HG03354 (cell line): ENCODE measurements at regions not wholly inside any gene's neighbourhood (a gene's known extent, or its start where the extent isn't known, plus 50 kb on each side); places are given as distances from the start of the nearest gene placed in this dataset.

Experiments
- ATAC-seq: cut with Tn5 transposase; IDR thresholded peaks from one replicate; pipeline ENCODE4 v1.9.1; 2021; ENCODE audit warnings: mild to moderate bottlenecking; ENCODE audit not compliant: unreplicated experiment, poor library complexity, severe bottlenecking

DNA sequence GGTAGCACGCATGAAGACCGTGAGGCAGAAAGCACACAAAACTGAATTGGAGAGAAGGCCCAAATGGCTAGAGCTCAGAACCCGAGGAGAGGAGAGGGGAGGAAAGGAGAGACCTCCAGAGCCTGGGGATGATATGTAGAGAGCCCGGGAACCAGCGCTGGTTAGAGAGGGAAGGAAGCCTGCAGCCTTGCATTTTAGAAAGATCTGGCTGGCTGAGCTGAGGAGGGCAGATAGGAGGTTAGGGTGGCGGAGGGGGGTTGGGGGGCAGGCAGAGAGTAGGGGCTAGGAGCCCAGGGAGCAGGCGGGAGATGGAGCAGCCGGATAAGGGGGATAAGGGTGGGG, 127.2 kb downstream of the C9orf50 start:
- no peak for ATAC-seq

DNA sequence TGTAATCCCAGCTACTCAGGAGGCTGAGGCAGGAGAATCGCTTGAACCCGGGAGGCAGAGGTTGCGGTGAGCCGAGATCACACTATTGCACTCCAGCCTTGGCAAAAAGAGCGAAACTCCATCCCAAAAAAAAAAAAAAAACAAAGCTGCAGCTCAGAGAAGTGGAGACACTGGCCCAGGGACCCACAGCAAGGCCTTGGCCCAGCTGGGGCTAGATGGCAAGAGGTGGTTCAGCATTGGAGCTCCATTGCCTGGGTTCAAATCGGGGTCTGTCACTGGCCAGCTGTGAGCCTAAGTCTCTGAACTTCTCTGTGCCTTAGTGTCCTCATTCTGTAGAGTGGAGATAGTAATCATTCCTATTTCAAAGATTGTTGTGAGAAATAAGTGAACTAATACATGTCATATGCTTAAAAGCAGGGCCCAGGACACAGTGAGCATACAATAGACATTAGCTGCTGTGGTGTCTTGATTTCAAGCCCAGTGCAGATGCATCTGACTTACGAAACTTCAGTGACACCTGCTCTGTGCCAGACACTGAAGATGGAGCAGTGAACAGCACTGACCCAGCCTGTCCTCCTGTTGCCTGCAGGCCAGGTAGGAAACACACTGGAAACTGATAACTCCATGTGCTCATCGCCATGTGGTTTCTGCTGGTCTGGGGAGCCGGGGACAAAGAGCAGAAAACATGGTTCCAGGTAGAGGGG, 127.7 kb downstream of the C9orf50 start:
- no peak for ATAC-seq

DNA sequence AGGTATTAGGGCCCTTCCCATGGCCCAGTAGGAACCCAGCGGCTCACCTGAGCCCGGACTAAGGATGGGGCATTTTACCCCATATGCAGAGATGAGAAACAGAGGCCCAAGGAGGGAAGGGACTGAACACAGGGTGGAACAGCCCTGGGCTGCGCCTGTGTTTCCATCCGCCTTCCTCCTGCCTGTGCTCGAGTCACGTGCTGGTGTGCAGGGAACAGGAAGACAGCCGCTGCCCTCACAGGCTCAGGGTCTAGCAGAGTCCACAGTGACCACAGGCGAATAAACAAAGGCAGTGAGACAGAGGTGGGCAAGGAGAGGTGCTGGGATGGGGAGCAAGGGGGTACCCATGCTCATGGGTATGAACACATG, 129.4 kb downstream of the C9orf50 start:
- ATAC-seq, result no peak

DNA sequence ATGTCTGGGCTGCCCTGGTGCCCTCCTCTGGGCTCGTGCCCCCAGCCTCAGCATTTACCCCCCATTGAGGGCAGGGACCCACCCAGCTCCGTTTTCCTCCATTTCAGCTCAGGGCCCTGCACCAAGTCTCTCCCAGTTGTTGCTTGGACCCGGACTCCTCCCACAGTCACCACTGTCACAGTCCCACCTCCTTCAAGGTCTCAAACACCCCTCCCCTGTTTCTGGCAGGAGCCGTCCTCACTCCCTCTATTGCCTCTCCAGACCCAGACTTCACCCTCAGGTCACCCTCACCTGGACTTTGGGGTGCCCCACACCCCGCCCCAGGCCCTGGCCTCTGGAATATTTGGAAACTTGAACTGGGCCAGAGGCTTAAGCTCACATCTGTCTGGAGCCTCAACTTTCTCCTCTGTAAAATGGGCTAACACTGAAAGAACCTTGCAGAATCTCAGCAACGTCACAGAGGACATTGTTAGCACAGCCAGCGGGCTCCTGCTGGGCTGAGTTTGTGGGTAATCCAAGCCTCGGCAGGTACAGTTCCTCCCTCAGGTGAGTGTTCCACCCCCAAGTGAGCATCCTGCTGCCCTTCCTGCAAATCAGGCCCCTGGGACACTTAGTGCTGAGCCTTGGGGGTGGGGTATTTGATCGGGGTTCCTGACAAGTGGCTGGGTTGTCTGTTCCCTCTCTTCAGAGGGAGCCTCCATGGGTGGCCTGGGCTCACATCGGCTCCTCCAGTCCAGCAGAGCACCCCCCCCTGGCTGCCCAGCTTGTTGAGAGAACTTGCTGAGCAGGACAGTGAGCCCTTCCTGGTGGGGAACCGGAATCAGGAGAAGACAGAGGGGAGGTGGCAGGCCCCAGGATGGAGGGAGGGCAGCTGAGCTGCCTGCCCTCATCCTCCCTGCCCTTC, 130.1 kb downstream of the C9orf50 start:
- no peak for ATAC-seq

DNA sequence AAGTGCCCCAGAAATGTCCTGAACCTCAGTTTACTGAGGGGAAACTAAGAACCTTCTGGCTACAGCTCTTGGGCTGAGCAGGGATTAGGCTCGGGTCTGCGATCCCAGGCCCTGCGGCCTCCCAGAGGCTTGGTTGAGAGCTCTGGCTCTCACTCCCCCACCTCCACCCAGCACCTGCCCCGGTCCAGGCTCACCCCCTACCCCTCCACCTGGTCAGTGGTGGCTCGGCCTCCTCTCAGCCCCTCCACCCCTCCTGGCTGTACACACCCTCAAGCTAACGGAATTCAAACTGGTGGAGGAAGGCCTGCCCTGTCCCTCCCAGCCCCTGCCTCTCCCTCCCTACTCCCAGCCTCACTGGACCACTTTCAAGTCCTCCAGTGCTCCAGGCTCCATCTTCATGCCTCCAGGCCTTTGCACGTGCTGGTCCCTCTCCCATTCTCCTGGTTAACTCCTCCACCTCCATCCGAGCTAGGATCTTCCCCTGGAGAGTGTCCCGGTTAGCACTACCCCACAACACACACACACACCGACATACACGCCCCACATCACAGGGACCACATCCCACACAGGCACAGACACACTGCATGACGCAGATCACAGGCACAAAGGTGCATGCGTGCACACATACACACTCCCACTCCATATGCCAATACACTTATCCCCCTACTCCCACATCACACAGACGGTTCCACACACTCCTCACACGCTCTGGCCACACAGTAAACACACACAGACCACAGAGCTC, 130.9 kb downstream of the C9orf50 start:
- no peak for ATAC-seq

DNA sequence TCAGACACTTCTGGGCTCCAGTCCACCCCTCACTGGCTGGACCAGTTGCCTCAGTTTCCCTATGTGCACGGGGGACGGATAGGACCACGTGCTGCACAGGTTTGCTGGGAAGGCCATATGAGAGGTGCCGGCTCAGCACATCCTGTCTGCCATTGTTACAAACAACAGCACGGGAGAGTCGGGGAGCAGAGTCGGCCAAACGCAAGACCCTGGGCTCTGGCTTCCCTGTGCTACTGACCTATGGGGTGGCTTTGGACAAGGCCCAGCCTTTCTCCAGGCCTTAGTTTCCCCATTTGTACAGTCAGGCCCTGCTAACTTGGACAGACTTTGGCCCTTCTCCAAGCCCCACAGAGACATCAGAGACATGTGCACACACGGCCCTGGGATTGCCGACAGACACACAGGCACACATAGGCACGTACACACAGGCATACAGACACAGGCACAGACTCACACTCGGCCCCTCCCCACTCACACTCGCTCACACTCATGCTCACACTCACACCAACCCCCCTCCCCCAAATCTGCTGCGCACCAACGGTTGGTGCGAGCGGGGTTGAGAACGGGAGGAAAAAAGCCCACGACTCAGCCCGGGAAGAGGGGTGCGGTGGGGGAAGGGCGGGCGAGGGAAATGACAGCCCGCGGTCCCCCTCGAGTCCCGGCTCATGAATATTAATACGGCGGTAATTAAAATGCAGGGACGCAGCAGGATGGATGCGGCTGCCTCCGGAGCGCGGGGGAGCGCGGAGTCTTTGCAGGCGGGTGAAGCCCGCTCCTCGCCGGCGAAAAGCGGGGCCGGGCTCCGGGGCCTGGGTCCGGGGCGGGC, 133.0 kb downstream of the C9orf50 start:
- no peak for ATAC-seq

DNA sequence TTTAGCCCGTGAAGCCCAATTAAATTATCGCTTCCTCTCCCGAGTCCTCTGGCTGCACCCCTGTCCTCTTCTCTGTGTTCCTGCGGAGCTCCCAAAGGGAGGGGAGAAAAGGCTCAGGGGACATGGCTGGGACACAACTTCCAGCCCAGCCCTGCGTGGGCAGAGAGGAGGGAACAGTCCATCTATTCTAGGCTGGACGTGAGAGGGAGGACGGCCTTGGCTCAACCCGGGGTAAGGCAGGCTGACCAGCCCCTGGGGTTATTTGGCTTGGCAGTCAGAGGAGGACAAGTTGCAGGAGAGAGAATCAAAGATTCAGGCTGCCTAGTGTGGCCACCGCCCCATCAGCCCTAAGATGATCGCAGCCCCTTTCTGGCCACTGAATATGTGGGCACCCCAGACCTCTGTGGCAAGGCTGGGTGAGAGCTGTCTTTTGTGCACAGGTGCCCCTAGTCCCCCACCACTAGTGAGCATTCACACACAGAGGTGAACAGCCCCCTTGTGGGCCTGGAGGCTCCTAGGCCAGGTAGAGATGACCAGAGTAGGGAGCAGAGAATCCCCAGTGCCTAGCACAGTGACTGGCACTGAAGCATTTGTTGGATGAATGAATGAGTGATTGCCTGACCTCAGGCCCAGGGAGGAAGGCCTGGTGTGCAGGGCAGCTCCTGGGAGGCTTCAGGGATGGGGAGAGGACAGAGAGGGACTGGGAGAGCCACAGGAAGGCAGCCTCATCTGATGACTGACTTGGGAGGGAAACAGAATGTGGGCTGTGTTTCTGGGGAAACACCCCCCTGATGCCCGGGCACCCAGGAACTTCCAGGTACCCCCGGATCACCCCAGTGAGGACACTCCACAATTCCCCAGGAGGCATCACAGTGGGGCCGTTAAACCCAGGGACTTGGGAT, 133.9 kb downstream of the C9orf50 start:
- no peak for ATAC-seq

DNA sequence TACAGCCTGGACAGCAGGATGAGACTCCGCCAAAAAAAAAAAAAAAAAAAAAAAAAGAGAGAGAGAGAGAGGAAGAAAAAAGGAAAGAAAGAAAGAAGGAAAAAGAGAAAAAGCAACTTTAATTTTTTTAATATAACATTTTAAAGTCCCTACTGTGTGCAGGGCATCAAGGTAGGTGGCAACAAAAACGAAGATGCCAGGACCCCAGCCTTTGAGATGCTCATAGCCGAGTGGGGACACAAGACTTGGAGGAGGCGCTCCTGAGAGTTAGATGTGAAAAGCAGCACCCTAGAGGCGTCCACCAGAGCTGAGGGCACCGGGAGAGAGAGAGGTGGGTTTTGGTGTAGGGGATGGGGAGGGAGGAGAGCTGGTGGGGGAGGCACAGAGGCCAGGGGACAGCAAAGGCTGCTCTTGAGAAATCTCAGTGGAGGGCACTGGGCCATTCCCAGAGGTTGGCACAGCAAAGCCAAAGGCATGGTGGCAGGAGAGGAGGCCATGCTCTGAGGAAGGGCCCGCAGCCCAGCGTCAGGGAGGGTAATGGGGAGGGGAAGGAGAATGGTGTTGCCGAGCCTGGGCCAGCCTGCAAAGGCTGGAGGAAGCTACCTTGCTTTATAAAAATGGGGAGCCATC, 135.6 kb downstream of the C9orf50 start:
- ATAC-seq, result no peak

DNA sequence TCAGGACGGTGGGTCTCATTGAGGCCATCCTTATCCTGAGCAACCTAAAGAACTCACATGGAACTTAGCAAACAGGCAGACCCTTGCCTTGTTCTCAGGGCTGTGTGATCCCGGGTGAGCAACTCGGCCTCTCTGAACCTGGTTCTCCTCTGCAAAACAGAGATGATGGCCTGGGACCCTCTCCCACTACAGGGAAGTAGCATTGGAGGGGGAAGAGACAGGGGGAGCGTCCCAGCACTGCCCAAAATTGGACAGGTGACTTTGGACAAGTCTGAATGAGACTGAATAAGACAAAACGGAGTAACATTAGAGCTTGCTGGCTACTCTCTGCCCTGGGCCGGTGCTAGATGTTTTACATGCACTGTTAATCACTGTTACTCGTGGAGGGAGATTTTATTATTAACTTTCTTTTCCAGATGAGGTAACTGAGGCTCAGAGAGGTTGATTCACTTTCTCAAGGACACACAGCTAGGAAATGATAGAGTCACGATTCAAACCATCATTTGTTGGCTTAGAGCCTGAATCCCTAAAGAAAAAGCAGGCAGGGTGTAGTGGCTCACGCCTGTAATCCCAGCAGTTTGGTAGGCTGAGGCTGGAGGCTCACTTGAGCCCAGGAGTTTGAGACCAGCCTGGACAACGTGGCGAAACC, 136.4 kb downstream of the C9orf50 start:
- ATAC-seq, result no peak

DNA sequence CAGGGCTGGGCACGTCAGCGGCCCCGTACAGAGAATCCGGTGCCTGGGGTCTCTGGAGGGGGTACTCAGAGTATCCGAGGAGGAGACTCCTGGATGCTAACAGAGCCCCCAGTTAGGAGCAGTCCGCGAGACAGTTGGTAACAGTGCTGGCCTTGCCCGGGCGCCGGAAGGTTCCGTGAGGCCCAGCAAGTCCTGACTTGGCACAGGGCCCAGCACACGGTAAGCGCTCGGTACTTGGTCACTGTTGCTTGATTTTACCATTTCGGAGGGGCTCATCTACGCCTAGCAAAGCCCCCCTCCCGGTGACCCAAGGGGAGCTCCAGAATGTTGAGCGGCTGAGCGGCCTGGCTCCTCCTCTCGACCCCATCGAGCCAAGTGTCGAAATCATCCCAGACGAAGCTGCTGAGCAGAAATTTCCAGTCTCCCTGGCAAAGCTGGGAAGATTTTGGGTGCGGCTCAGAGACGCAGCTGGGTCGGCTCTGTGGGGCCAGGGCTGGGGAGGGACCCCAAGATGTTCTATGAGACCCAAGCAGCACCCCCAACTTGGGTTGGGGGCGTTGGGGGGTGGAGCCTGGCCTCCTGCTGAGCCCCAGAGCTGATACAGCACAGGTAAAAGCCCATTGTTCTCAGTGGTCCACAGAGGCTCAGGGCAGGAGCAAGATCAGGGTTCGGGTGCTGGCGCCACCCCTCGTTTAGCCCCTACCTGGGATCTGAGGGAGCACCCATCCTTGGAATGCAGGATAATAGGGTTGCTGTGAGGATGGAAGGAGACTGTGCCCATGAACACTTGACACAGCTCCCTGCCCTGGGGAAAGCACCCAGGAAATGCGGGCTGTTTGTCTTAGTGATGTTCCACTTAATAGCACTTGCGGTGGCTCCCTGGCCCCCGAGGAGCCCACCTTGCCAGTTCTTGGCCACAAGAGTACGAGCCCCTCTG, 137.2 kb downstream of the C9orf50 start:
- ATAC-seq, result no peak

DNA sequence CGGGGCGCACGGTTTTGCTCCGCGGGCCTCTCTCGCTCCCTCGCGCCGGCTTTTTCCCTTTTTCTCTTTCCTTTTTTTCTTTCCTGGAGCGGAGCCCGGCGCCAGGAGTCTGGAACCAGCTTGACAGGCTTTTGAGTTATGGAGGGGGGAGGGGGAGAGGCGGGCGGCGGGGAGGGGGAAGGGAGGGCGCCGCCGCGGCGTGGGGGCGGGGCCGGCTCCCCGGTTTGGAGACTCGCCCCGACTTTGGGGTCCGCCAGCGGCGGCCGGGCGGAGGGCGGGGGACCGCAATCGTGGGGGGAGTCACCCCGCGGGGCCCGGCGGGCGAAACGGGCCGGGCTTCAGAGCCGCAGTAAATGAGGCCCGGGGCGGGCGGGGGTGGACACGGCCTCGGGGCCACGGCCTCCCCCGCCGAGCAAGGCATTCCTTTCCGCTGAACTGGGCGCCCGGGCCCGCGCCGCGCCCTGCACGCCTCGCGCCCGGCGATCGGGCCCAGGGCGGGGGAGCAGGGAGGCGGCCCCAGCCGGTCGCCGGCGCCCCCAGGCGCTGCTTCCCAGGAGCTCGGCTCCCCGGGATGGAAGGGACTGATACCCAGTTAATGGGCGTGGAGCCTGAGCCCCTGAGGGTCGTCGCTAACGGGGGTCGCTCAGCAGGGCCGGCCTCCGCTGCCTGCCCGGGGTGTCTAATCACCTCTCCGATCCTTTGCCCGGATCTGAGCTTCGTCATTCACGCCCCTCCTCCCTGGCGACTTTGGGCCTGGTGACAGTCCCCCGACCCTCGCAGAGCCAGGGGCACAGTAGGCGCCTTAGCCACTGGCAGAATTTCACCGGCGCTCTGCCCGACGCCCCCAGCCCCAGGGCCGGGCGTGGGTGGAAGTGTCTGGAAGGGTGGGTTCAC, 138.1 kb downstream of the C9orf50 start:
- ATAC-seq, result no peak

DNA sequence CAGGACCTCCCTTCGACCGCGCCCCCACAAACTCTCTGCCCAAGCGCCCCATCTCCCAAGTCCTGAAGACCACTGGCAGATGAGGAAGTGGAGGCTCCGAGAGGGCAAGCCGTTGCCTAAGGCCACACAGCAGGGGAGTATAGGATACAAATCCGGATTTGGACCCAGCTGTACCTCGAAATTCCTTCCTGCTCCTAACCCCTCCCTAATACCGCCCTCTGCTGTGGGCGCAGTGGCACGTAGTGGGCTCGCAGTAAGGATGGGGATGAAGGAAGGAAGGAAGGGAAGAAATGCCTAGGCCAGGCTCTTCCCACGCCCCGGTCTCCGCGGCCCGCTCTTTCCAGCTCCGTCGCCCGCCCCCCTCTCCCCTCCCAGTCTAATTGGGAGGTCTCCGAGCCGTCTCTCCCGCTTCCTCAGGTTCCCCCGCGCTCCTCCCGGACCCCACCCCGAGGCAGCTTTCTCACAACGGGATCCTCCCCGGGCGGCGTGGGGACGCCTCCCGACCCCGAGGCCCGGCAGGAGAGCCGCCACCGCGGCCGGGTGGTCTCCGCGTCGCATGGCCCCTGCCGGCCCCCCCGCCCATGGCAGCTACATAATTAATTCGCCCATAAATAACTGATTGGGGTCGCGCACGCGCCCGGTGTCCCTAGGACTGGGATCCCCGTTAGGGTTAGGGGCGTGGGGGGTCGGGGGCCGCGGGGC, 138.9 kb downstream of the C9orf50 start:
- ATAC-seq, result no peak

DNA sequence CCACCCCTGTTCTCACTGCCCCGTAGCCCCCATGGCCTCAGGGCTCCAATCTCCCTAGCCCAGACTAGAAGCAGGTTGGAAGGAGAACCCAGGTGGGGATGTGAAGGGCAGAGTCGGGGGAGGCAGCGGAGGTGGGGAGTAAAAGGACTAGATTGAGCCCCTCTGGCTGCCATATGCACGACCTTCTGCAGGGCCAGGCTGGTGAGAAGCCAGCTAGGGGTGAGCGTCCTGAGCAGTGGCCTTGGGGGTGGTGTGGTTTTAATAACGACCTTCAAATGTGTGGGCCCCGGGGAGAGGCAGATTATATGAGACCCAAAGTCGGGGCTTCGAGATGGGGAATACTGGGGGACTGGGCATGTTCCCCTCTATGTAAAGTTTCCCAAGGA, 139.5 kb downstream of the C9orf50 start:
- no peak for ATAC-seq

DNA sequence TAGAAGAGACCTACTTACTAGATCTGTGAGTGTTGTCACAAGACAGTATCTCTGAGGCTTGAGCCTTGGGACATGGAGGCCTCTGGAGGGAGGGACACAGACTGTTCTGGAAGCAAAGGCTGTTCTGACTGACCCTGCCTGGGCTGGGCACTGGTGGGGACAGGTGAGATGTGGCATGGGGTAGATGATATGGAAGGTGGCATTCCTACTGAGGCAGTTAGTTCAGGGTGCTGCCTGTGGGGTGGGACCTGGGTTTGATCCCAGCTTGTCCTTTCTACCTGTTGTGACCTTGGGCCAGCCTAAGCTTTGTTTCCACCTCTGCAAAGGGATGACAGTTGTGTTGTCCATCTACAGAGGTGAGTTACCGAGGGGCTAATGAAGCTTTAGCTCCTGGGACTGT, 140.2 kb downstream of the C9orf50 start:
- ATAC-seq, result no peak

DNA sequence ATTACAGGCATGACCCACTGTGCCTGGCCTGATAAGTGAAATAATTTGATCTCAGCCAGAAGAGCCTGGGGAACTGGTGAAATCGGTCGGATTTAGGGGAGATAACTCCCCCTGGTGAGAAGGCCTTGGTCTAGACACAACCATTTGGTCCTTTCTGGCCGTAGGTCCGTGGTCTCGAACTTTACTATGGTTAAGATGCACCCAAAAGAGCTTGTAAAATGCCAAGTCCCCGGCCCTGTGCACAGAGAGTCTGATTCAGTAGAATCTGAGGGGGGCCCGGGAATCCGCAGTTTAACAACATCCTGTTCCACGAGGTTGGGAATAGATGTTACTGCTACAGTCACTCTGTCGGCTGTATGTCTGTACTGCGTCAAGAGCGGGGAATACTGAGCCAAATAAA, 140.7 kb downstream of the C9orf50 start:
- no peak for ATAC-seq
